Stimulated activated naive CD8-positive, alpha-beta T cell treated with anti-CD3 and anti-CD28 coated beads, Interleukin-15, Interleukin-2, amounts not matched to agents 100 ng/mL and 50 ng/mL, for 24 hours (primary cell): ENCODE measurements at regions not wholly inside any gene's neighbourhood (a gene's known extent, or its start where the extent isn't known, plus 50 kb on each side); places are given as distances from the start of the nearest gene placed in this dataset.

Source experiments
- H3K27ac Mint-ChIP-seq: one replicate; pipeline ENCODE4 v1.8.0; 2021; ENCODE audit warnings: mild to moderate bottlenecking, mixed read lengths
- H3K27me3 Mint-ChIP-seq: one replicate; pipeline ENCODE4 v1.8.0; 2021; ENCODE audit warnings: mixed read lengths
- H3K36me3 Mint-ChIP-seq: one replicate; pipeline ENCODE4 v1.8.0; 2021; ENCODE audit warnings: low read depth, mixed read lengths
- H3K4me1 Mint-ChIP-seq: one replicate; pipeline ENCODE4 v1.8.0; 2021; ENCODE audit warnings: low read depth, mixed read lengths
- H3K4me3 Mint-ChIP-seq: one replicate; pipeline ENCODE4 v1.8.0; 2021; ENCODE audit warnings: mild to moderate bottlenecking, mixed read lengths
- H3K9me3 Mint-ChIP-seq: one replicate; pipeline ENCODE4 v1.8.0; 2021; ENCODE audit warnings: mixed read lengths

GRCh38 chr3:99366663-99367429 lies 271.5 kb upstream of the COL8A1 start:
- Mint-ChIP-seq H3K9me3 (peaks cover 14% of the 10 kb centered on the region), H3K4me1 (no peaks in the 10 kb centered on the region), H3K27me3 (no peaks in the 10 kb centered on the region), H3K4me3 (no peak overlapping the region), H3K36me3 (no peaks in the 10 kb centered on the region), H3K27ac (no peak overlapping the region)

- Mint-ChIP-seq H3K27ac (no peak overlapping the region), H3K27me3 (no peaks in the 10 kb centered on the region), H3K4me3 (no peak overlapping the region), H3K4me1 (no peaks in the 10 kb centered on the region), H3K9me3 (peaks cover 11% of the 10 kb centered on the region), H3K36me3 (no peaks in the 10 kb centered on the region)
Measured at GRCh38 chr3:99365979-99366378, 272.4 kb upstream of the COL8A1 start.

DNA sequence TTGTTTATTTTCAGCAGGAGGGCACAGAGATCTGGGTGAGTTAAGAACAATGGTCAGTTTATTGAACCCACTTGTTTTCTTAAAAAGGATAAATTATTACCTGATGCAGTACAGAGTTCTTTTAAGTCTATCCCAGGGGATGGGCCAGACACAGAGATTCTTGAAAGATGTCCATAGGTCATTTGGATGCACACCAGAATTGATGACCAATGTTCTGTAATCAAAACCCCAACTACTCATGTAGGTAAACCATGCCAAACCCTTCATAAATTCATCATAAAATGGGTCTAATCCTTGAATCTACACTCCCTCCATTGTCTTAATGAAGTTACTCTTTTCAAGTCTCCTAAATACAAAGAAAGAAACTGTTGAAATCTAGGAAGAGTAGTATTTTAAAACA lies 273.0 kb upstream of the COL8A1 start:
- no peak overlapping the region for H3K27ac Mint-ChIP-seq
- H3K27me3 Mint-ChIP-seq, result no peaks in the 10 kb centered on the region
- H3K9me3 Mint-ChIP-seq, result peaks cover 11% of the 10 kb centered on the region
- H3K4me1 Mint-ChIP-seq, result no peaks in the 10 kb centered on the region
- no peaks in the 10 kb centered on the region for H3K36me3 Mint-ChIP-seq
- H3K4me3 Mint-ChIP-seq, result no peak overlapping the region

DNA sequence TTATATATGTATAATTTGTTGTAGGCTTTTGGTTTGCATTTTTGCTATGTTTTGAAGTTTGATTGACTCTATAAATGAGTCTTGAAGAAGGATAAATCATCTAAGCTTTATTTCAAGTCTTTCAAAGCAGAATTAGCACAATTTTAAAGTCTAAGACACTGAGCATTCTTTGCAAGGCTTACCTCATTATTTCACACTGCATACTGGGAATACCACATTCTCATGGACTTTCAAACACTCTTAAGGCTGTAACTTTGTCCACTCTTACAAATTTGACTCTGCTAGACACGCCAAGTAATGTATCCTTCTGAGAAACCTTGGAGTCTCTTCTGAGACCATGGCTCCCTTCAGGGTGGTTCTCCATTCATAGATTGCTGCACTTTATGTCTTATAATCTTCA lies 281.3 kb upstream of the COL8A1 start:
- H3K4me1 Mint-ChIP-seq, result no peaks in the 10 kb centered on the region
- H3K27ac Mint-ChIP-seq, result no peak overlapping the region
- H3K9me3 Mint-ChIP-seq, result peaks cover 4% of the 10 kb centered on the region
- no peaks in the 10 kb centered on the region for H3K36me3 Mint-ChIP-seq
- no peak overlapping the region for H3K4me3 Mint-ChIP-seq
- H3K27me3 Mint-ChIP-seq, result no peaks in the 10 kb centered on the region

DNA sequence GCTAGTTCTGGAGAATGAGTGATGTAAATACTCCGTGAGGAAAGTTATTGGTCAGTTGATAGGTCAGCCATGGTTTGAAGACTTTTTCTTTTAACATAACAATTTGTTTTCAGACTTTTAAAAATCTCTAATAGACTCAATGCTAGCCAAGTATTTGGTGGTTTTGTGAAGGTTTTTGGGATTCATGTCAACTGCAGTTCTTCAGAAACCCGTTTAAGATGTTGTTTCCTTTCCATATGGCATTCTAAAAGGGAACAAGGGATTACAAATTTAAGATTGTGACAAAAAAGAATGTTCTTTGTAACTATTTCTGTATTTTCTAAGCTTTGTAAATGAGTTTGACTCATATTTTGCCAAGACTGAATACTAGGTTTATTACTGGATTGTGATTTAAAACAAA lies 281.7 kb upstream of the COL8A1 start:
- no peaks in the 10 kb centered on the region for H3K36me3 Mint-ChIP-seq
- no peak overlapping the region for H3K4me3 Mint-ChIP-seq
- H3K4me1 Mint-ChIP-seq, result no peaks in the 10 kb centered on the region
- peaks cover 4% of the 10 kb centered on the region for H3K9me3 Mint-ChIP-seq
- H3K27me3 Mint-ChIP-seq, result no peaks in the 10 kb centered on the region
- no peak overlapping the region for H3K27ac Mint-ChIP-seq

- no peaks in the 10 kb centered on the region for H3K27me3 Mint-ChIP-seq
Measured at GRCh38 chr3:99355465-99355864, 282.9 kb upstream of the COL8A1 start.

GRCh38 chr3:99352811-99353210 lies 285.6 kb upstream of the COL8A1 start:
- no peaks in the 10 kb centered on the region for H3K27me3 Mint-ChIP-seq
- no peak overlapping the region for H3K4me3 Mint-ChIP-seq
- no peak overlapping the region for H3K27ac Mint-ChIP-seq
- peaks cover 4% of the 10 kb centered on the region for H3K9me3 Mint-ChIP-seq
- H3K4me1 Mint-ChIP-seq, result no peaks in the 10 kb centered on the region
- H3K36me3 Mint-ChIP-seq, result no peaks in the 10 kb centered on the region

More at GRCh38 chr3:99355465-99355864, 282.9 kb upstream of the COL8A1 start:
- H3K27ac Mint-ChIP-seq, result no peak overlapping the region
- H3K36me3 Mint-ChIP-seq, result no peaks in the 10 kb centered on the region
- no peaks in the 10 kb centered on the region for H3K4me1 Mint-ChIP-seq
- peaks cover 4% of the 10 kb centered on the region for H3K9me3 Mint-ChIP-seq
- H3K4me3 Mint-ChIP-seq, result no peak overlapping the region

DNA sequence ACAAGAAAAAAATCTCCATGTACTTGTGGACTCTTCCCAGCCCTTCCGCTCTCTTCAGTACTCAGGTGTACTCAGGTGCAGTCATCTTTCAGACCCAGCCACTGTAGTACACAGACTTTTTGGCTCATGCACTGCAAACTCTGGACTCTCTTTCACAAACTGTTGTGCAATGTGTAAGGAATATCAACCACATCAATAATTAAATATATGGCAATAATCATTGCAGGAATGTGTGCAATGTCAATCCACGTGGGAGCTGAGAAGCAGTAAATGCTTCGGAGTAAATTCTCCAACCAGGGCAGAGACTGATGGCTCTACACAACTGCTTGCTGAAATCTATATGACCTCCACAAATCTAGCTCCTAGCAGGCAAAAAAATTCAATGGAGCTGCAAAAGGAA lies 287.3 kb upstream of the COL8A1 start:
- H3K4me3 Mint-ChIP-seq, result no peak overlapping the region
- no peaks in the 10 kb centered on the region for H3K4me1 Mint-ChIP-seq
- no peak overlapping the region for H3K27ac Mint-ChIP-seq
- peaks cover 4% of the 10 kb centered on the region for H3K9me3 Mint-ChIP-seq
- H3K27me3 Mint-ChIP-seq, result no peaks in the 10 kb centered on the region
- no peaks in the 10 kb centered on the region for H3K36me3 Mint-ChIP-seq

- Mint-ChIP-seq H3K36me3 (no peaks in the 10 kb centered on the region), H3K27ac (no peak overlapping the region), H3K27me3 (no peaks in the 10 kb centered on the region), H3K9me3 (peaks cover 4% of the 10 kb centered on the region), H3K4me1 (no peaks in the 10 kb centered on the region), H3K4me3 (no peak overlapping the region)
Measured at GRCh38 chr3:99348451-99348850, 289.9 kb upstream of the COL8A1 start.

GRCh38 chr3:99344216-99344615 lies 294.2 kb upstream of the COL8A1 start:
- H3K27me3 Mint-ChIP-seq, result no peaks in the 10 kb centered on the region
- no peaks in the 10 kb centered on the region for H3K4me1 Mint-ChIP-seq
- H3K9me3 Mint-ChIP-seq, result peaks cover 4% of the 10 kb centered on the region

GRCh38 chr3:99342383-99342782 lies 296.0 kb upstream of the COL8A1 start:
- Mint-ChIP-seq H3K27me3 (no peaks in the 10 kb centered on the region), H3K4me1 (no peaks in the 10 kb centered on the region), H3K9me3 (peaks cover 4% of the 10 kb centered on the region), H3K4me3 (no peak overlapping the region), H3K36me3 (no peaks in the 10 kb centered on the region), H3K27ac (no peak overlapping the region)

More at GRCh38 chr3:99344216-99344615, 294.2 kb upstream of the COL8A1 start:
- Mint-ChIP-seq H3K4me3 (no peak overlapping the region), H3K36me3 (no peaks in the 10 kb centered on the region), H3K27ac (no peak overlapping the region)

- Mint-ChIP-seq H3K27ac (no peak overlapping the region), H3K4me3 (no peak overlapping the region), H3K9me3 (no peaks in the 10 kb centered on the region), H3K27me3 (no peaks in the 10 kb centered on the region), H3K36me3 (no peaks in the 10 kb centered on the region), H3K4me1 (no peaks in the 10 kb centered on the region)
Measured at GRCh38 chr3:99339222-99339621, 299.2 kb upstream of the COL8A1 start.

DNA sequence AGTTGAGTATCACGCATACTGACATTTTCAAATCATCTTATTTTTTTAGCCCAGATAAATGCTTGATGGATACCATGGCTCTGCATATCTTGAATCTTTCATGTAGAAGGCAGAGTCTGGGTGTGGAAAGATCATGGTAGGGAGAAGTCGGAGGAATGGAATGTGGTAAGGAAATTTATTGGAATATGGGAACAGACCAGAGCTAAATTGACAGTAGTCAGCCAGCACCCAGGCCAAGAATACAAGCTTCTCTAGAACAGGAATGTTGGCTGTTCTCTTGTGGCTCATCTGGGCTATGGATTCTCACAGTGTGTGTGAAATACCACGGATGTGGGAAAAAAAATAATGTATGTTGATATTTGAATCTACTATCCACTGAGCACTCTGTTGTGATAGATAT lies 305.7 kb upstream of the COL8A1 start:
- Mint-ChIP-seq H3K4me3 (no peak overlapping the region), H3K4me1 (no peaks in the 10 kb centered on the region), H3K9me3 (no peaks in the 10 kb centered on the region), H3K36me3 (no peaks in the 10 kb centered on the region), H3K27me3 (no peaks in the 10 kb centered on the region), H3K27ac (no peak overlapping the region)

- H3K9me3 Mint-ChIP-seq, result no peaks in the 10 kb centered on the region
- H3K27ac Mint-ChIP-seq, result no peak overlapping the region
- H3K27me3 Mint-ChIP-seq, result no peaks in the 10 kb centered on the region
- no peaks in the 10 kb centered on the region for H3K4me1 Mint-ChIP-seq
- no peak overlapping the region for H3K4me3 Mint-ChIP-seq
- H3K36me3 Mint-ChIP-seq, result no peaks in the 10 kb centered on the region
Measured at GRCh38 chr3:99332276-99332675, 306.1 kb upstream of the COL8A1 start.

GRCh38 chr3:99330924-99331532 lies 307.4 kb upstream of the COL8A1 start:
- H3K4me1 Mint-ChIP-seq, result no peaks in the 10 kb centered on the region
- no peak overlapping the region for H3K27ac Mint-ChIP-seq
- no peaks in the 10 kb centered on the region for H3K36me3 Mint-ChIP-seq
- no peak overlapping the region for H3K4me3 Mint-ChIP-seq
- H3K27me3 Mint-ChIP-seq, result no peaks in the 10 kb centered on the region
- peaks cover 5% of the 10 kb centered on the region for H3K9me3 Mint-ChIP-seq

GRCh38 chr3:99330281-99330680 lies 308.1 kb upstream of the COL8A1 start:
- H3K27me3 Mint-ChIP-seq, result no peaks in the 10 kb centered on the region
- no peak overlapping the region for H3K4me3 Mint-ChIP-seq
- H3K27ac Mint-ChIP-seq, result no peak overlapping the region
- peaks cover 12% of the 10 kb centered on the region for H3K9me3 Mint-ChIP-seq
- no peaks in the 10 kb centered on the region for H3K36me3 Mint-ChIP-seq
- no peaks in the 10 kb centered on the region for H3K4me1 Mint-ChIP-seq
